Kidney tubule cell (primary cell): ENCODE measurements at regions not wholly inside any gene's neighbourhood (a gene's known extent, or its start where the extent isn't known, plus 50 kb on each side); places are given as distances from the start of the nearest gene placed in this dataset.
A peak's percentile ranks its signal among the peaks of the same experiment; 100 is the strongest.
"Not testable (repeated sequence)": the region's sequence is repeated elsewhere in the genome, so short reads cannot be mapped to it uniquely, and the experiment has no call there.

Source experiments
- DNase-seq: peaks from one replicate; pipeline ENCODE4 v3.0.0-alpha.2; 2018; ENCODE audit warnings: low spot score

DNA sequence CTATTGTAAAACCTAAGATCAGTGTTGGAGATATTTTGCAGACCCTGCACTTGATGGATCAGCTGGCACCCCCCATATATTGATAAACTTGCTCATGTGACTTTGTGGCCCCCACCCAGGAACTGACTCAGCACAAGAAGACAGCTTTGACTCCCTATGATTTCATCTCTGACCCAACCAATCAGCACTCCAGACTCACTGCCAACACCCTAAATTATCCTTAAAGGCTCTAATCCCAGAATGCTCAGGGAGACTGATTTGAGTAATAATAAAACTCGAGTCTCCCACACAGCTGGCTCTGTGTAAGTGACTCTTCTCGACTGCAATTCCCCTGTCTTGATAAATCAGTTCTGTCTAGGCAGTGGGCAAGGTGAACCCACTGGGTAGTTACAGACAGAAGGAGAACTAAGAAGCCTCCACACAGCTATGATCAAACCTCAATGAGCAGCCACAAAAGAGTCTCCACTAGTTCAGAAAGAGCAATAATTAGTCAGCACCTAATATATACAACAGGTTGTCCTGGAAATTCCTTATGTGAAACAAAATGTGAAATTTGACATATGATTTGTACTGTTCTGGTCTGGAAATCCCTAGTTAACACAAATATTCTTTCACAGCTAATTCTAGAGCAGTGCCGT lies 52.2 kb downstream of the ACTL7B start:
- DNase-seq = no peak

DNA sequence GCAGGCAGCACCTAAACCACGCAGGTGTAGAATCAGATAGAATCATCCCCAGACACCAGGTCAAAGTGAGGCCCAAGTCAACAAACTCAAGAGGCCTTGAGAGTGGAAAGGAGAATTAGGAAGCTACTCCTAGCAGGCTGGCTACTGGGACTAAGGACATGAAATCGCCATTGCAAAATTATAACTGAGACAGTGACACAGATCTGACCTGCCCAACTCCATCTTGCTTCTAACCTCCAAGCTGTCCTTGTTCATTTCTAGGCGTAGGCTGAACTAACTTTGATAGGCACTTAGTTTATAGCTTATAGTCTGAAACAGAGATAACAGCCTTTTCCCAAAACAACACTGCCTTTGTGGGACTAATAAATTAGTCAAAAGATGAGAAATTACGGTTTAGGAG lies 52.8 kb downstream of the ACTL7B start:
- no peak for DNase-seq

DNA sequence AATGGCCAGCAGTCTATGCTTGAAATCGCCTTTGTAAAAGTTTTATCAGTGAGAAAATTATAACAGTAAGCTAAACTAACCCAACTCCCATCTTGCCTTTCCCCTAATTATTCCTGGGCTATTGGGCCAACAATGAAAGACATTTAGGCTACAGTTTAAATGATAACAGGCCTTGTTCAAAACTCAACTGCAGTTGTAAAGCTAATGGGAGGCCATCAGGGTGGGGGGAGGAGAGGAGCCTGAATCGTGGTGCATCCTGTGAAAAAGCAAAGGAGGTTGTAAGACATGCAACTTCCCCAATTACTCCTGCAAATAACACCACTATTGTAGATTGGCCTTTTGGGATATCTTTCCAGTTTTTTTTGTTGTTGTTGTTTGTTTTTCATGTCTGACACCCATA lies 53.8 kb downstream of the ACTL7B start:
- no peak for DNase-seq

DNA sequence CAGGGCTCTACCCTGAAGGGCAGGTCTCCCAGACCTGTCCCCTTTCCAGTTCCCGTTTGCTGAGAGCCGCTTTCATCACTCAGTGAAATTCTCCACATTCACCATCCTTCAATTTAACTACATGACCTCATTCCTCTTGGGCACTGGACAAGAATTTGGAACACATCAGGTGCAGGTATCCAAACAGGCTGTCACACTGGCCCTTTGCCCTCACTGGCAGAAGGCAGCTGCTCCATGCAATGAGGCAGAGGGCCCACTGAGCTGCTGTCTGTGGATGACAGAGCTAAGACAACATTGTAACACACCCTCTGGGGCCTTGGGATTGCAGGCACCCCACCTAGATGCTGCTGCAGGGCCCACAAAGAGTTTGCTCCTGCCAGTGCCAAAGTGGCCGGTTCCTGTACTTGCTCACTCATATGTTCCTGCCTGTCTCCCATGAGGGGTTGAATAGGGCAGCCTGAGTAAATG lies 55.1 kb downstream of the ACTL7B start:
- no peak for DNase-seq

DNA sequence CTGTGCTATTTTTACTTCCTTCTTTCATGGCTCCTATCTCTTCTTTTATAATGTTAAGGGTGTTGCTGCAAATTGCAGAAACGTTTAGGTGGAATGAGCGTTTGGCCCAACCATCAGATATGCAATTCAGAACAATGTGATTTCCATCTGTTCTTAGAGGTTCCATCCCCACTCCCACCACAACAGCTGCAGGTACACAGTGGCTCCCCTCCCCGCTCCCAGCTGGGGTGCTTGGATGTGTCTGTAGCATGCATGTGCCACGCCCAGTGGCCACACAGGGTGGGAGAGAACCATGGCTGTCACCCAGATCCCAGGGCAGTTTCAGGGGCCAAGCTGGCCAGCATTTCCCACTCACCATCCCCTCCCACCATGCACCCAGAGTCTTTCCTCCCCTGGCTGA lies 62.2 kb downstream of the ACTL7B start:
- DNase-seq = no peak

DNA sequence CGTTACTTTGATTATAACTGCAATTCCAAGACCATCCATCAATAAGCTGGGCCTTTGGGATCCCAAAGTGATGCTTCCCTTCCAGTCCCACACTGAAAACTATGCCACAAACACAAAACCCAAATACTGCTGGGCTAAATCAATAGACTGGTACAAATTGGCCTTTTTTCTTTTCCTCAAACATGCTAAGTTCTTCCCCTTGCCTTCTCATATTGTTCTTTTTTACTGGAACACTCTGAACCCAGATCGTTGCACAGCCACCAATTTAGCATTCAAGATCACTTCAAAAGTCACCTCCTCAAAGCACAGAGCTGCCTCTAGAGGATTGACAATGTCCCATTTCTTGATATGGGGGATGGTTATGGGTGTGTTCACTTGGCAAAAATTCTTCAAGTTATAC lies 66.0 kb downstream of the ACTL7B start:
- DNase-seq = no peak

DNA sequence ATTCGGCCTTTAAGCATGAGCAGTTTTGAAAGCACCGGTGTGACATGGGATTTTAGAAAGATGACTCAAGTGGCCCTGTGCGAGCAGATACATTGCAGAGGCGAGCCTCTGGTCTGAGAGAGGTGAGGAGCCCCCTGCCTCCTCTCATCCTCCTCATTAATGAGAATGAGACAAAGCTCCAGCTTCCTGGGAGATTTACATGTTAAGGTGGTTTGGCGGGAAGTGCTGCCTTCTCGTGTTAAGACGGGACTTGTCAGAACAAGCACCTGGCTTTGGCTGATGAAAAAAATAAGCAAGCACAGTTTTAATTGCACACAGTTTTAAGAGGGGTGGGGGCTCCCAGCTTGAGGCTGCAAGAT lies 68.1 kb downstream of the ACTL7B start:
- DNase-seq = no peak

DNA sequence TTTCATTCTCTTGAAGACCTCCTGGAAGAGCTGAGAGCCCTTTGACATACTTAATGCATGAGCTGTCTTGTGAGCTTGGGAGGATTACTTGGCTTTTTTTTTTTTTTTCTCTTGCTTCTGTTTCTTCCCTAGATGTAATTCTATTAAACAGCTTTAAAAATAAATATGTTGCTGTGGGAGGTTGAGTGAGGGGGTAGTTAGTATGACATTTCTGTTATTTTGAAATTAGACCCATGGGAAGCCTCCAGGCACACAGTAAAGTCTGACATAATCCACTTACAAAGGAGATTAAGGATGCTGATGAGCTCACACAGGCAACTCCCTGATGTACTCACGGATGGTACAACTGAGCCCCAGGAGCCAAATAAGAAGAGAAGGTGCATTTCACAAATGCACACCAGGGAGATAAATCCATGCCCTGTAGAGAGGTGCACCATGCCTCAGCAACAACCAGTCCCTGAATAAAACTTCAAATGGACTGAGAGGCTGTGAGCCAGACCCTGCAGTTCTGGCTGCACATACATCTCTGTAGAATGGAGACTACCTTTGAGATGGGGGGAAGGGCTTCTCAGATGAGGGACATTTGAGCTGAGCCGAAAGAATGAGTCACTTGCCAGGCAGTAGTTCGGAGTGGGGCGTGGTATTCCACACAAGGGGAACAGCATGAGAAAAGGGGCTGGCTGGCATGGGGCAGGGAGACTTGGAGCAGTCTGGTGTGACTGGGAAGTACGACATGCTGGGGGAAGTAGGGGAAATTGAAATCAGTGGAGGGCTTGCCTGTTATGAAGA lies 68.7 kb downstream of the ACTL7B start:
- peak; percentile 88 for DNase-seq

DNA sequence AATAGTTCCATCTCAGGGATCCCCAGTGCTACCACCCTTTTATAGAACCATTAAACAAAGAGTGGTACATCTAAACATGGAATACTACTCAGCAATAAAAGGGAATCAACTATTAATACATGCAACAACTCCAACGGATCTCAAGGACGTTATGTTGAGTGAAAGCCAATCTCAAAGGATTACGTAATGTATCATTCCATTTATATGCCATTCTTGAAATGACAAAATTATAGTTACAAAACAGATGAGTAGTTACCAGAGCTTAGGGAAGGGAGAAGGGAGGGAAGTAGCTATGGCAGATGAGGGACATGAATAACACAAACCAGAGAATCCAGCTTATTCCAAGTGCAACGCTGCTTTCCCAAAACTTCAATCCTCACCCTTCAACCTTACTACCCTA lies 69.5 kb downstream of the ACTL7B start:
- no peak for DNase-seq

DNA sequence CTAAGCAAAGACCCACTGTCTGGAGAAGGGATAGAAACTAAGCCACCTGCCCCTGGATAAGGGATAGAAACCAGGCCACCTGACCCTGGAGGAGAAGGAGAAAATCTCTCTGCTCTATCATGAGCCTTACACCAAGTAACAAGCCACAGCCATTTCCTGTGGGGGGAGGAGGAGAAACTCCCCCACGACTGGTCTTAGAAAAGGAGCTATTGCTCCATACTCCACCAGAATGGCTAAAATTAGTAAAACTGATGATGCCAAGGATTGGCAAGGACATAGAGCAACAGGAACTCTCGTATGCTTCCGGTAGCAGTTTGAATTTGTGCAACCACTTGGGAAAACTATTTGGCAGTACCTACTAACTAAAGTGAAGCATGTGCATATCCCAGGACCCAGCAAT lies 70.8 kb downstream of the ACTL7B start:
- peak; percentile 9 for DNase-seq

DNA sequence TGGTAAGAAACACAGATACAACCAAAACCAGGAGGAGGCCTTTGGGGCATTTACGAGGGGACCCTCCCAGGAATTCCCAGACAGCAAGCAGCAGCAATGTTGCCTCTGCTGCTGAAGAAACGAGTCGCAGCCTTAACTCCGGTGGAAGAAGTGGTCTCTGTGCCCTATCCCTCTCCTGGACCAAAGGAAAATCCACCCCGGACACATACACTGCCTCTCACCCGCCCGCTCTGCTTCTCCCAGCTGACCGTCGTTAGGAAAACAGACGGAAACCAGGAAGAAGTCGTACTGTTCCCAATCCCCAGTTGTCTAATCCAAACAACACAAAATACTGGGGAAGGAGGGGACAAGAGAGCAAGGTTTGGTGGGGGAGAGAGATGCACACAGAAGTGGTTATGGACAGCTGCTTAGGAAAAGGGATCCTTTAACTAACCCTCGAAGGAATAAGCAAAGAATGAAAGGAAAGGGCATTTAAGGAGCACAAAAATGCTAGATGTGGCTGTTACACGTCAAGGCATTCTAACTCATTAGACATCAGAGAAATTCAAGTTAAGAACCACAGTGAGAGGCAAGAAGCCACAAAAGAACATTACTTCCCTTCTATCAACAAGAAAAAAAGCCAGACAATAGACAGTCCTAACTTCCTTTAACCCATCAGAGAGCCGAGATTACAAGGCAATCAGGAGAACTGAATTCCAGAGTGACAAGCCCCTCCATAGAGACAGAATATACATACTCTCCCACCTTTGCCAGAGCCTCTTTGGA lies 71.9 kb downstream of the ACTL7B start:
- no peak for DNase-seq

DNA sequence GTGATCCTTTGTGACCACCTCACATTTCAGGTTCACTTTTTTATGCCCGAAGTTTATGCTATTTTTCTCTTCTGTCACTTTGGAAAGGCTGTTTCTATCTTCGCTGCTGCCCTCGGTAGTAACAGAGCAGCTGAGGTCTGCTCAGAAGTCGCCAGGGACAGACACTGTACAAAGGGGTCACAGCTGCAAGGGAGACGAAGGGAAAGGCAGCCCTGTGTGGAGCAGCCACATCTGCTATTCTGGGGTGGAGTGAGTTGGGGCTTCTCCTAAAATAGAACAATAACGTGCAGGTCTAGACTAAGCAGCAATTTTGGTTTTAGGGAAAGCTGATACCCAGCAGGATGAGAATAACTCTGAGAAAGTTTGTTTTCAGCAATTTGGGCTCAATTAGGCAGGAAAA lies 72.5 kb downstream of the ACTL7B start:
- no peak for DNase-seq

DNA sequence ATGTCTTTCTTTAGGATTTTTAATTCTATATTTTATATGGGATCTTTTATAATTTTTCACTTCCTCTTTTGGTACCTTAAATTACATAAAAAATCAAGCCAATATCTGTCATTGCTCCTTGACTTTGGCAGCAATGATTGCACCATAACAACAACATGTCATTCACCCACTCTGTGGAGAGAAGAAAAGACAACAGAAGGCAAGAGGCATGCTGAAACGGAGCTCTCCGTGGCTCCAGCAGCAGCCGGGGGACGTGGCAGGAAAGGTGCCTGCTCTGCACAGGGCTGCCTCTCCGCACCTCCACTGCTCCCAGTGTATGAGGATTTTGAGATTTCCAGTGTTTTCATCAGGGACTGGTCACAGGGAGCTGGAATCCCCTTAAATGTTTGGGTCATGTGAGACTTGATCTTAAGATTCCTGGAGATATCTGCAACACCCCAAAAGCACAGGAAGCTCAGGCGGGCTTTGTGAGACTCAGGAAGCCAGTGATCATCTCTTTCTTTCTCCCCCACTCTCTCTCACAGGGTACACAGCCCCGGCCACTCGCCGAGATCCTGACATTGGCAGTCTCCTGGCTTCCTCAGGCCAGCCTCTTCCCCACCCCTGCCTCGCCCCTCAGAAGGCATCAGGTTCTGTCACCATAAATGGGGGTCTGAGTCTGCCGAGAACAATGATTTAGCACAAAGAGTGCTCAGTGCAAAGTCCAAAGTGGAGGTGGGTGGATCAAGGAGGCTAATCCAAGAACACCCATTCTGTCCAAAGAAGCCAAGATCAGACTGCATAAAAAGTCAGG lies 74.6 kb downstream of the ACTL7B start:
- DNase-seq = no peak

DNA sequence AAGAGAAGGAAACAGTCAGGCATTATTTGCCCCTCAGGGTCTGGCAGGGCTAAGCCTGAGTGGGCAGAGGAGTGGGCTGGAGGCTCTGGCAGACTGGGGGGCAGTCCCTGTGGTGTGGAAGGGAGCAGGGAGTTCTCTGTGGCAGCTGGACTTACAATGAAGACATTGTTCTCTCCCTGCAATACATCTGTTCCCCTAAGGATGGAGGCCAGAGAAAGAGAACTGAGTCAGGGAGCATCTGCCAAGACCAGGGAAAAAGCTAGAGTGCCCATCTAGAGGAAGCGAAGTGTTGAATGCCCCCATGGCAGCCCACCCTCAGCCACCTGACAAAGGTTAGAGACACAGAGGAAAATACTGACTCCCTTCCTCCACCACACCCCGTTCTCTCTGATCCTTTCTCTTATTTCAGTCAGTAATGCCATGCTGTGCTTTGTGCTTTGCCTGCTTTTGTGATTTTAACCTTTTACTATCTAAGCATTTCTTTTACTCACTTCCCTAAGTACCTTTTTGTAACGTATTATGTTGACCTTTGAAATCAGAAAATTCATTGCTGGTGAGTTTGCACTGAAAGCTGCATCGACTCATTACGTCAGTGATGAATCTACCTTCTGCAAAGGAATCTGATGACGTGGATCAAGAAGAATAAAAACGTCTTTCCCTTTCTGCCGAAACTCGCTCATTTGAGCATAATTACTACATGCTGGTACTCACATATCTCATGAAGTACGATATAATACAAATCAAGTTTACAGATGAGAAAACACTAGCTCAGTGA lies 76.0 kb downstream of the ACTL7B start:
- peak; percentile 23 for DNase-seq

DNA sequence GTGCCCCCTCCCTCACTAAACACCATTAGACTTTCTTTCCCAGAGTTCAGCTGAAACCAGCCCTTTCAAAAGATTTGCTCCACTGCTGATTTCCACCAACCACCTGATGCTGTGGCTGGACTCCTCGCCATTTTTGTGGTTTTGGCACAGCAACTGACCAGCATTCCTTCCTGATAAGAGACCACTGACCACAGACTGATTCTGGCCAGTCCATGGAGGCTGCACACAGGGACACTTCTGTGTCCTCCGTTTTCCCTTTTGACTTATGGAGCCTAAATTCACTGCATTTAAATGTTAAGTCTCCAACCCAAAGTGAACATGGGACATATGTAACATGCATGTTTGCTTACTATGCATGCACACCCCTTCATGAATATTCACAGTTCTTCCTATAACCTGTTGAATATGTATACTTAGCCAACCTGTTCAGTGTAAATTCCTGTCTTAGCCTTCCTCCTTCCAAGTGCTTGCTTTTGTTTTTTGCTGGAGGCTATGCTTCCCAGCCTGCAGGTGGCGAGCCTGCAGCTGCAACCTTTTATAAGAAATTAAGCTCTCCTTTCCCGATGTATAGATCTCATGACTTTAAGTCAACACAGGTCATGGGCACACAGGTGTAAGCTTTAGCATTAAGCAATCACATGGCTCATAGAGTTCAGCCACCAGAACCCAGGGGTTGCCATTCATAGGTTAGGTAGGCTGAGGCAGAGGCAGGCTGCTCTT lies 78.7 kb downstream of the ACTL7B start:
- DNase-seq = peak; percentile 67

DNA sequence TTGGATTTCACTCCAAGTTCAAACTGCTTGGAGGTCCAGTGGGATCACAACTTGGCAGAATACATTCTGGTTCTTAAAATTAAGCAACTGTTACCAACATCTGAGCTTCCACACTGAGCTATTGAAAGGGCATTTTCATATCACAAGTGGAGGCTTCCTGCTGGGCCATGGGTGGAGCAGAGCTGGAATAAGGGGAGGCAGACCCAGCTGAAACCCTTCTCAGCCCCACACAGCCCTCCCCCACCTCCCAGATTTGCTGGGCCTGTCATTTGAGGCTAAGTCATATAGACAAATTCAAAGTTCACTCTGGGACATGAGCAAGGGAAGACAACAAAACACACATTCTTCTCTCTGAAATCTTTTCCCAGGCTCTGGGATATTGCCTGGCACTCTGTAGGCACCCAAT lies 79.9 kb downstream of the ACTL7B start:
- DNase-seq = no peak

DNA sequence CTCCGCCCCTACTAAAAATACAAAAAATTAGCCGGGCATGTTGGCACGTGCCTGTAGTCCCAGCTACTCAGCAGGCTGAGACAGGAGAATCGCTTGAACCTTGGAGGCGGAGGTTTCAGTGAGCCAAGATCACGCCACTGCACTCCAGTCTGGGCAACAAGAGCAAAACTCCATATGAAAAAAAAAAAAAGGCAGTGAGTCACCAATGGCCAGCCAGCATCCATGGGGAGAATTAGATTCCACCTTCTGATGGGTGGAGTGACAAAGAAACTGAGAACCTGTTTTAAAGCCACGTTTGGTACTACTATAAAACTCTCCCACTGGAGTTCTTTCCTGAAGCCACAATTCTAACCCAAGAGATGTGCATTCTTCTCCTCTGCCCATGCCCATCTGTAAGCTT lies 81.7 kb downstream of the ACTL7B start:
- not testable (repeated sequence) for DNase-seq

DNA sequence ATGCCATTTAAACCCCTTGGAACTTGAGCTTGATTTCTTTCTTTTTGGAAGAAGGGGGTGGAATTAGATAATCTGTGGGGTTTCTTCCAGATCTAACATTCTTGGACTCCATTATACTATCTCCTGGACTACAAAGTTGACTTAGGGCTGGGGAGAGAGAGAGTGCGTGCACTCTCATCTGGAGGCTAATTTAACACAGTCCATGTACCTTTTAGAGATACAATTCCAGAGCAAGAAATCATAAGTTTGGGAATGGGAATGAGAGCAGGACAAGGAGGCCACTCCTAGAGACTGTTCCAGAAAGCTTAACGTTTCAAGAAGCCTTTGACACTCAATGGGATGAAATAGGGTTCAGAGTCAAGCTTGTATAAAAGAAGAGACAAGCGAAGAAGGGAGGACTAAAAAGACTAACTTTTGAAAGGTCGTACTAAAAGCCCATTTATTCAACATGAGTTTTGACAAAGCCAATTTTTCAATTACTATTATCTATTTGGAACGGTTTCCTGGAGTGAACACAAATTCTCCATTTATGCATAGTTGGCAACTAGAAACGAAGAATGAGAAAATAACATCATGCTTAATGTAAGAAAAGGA lies 83.4 kb downstream of the ACTL7B start:
- no peak for DNase-seq

DNA sequence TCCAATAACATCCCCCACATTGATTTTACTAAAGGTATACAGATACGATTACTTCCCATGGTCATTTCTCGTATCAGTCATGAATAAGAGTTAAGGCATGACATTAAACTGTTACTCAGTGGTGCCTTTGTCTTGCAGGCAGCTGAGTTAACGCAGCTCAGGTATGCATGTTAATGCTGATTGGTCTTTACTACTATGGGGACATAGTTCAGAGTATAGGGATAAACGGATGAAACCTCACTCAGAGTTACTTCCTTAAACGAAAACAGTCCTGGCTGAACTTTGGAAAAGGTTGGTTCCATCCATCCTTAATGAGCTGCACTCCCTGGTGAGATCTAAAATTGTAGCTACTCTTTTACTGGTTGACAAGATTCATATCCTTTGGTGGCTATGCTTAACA lies 87.0 kb downstream of the ACTL7B start:
- DNase-seq = no peak

DNA sequence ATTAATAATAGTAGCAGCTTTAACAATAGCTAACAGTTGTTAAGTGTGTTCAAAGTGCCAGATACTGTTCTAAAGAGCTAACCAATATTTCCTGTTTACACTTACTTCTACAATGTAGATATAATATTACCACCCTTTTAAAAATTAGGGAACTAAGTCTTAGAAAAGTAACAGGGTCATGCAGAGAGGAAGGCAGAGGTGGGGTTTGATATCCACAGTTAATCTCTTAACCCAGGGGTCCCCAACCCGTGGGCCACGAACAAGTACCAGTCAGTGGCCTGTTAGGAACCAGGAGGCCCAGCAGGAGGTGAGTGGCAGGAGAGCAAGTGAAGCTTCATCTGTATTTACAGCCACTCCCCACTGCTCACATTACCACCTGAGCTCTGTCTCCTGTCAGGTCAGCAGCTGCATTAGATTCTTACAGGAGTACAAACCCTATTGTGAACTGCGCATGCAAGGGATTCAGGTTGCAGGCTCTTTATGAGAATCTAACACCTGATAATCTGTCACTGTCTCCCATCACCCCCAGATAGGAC lies 89.1 kb downstream of the ACTL7B start:
- DNase-seq = no peak
